Loucy (cell line): ENCODE measurements at regions not wholly inside any gene's neighbourhood (a gene's known extent, or its start where the extent isn't known, plus 50 kb on each side); places are given as distances from the start of the nearest gene placed in this dataset.

Experiments
- EZH2phosphoT487 ChIP-seq: fragments of 200-600 bp; IDR thresholded peaks from 2 replicates; pipeline ENCODE4 v1.6.1; 2018; ENCODE audit warnings: antibody characterized with exemption, mild to moderate bottlenecking, moderate library complexity, borderline replicate concordance
- TF ChIP-seq, protein P1 (sequence below): fragments of 200-600 bp; sonication (generic); conservative IDR thresholded peaks from 2 replicates; pipeline ENCODE4 v1.5.1; 2014; ENCODE audit warnings: mild to moderate bottlenecking, antibody characterized with exemption, low read length

DNA sequence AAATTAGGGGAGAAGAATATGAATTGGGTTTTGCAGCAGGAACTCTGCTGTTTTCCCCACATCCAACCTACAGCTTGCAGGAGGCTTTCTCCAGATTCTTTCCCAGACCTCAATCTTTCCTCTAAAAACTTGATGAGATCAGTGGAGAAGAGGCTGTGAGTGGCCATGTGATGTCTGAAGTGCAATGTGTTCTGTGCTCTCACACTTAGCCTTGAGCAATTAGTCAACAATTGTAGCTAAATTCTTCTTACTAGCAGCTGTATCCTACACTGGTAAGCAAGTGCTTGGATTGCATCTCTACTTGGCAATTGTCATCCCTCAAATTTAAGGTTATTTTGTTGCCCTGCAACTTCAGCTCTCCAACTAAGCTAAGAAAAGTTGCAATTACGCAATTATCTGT, 807.3 kb upstream of the RGS18 start:
- TF ChIP-seq, protein P1, sequence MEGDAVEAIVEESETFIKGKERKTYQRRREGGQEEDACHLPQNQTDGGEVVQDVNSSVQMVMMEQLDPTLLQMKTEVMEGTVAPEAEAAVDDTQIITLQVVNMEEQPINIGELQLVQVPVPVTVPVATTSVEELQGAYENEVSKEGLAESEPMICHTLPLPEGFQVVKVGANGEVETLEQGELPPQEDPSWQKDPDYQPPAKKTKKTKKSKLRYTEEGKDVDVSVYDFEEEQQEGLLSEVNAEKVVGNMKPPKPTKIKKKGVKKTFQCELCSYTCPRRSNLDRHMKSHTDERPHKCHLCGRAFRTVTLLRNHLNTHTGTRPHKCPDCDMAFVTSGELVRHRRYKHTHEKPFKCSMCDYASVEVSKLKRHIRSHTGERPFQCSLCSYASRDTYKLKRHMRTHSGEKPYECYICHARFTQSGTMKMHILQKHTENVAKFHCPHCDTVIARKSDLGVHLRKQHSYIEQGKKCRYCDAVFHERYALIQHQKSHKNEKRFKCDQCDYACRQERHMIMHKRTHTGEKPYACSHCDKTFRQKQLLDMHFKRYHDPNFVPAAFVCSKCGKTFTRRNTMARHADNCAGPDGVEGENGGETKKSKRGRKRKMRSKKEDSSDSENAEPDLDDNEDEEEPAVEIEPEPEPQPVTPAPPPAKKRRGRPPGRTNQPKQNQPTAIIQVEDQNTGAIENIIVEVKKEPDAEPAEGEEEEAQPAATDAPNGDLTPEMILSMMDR: no peak
- no peak for TF ChIP-seq EZH2phosphoT487
